DOHH2 (cell line): ENCODE measurements at regions not wholly inside any gene's neighbourhood (a gene's known extent, or its start where the extent isn't known, plus 50 kb on each side); places are given as distances from the start of the nearest gene placed in this dataset.

Experiments
- H3F3A ChIP-seq: fragments of 200-600 bp; sonication (generic), shearing (Covaris generic); 2 replicates; pipeline ENCODE4 v1.6.0; 2016; ENCODE audit warnings: antibody characterized with exemption, mild to moderate bottlenecking; ENCODE audit not compliant: control insufficient read depth, insufficient read depth
- H3K27ac ChIP-seq: fragments of 200-600 bp; sonication (generic); 2 replicates; pipeline ENCODE4 v1.5.1; 2014; ENCODE audit warnings: low read depth, mild to moderate bottlenecking, low read length, moderate library complexity
- H3K27me3 ChIP-seq: fragments of 200-600 bp; sonication (generic); 2 replicates; pipeline ENCODE4 v1.6.1; 2014; ENCODE audit warnings: mild to moderate bottlenecking, low read length, mixed read lengths; ENCODE audit not compliant: control insufficient read depth
- H3K36me3 ChIP-seq: fragments of 200-600 bp; sonication (generic); 2 replicates; pipeline ENCODE4 v1.6.1; 2014; ENCODE audit warnings: mild to moderate bottlenecking, low read length, moderate library complexity, mixed read lengths; ENCODE audit not compliant: control insufficient read depth
- H3K4me1 ChIP-seq: fragments of 200-600 bp; sonication (generic); 2 replicates; pipeline ENCODE4 v1.6.1; 2014; ENCODE audit warnings: mild to moderate bottlenecking, low read length, mixed read lengths; ENCODE audit not compliant: control insufficient read depth
- H3K4me2 ChIP-seq: fragments of 200-600 bp; sonication (generic); 2 replicates; pipeline ENCODE4 v1.6.0; 2014; ENCODE audit warnings: mild to moderate bottlenecking, low read length, moderate library complexity
- H3K4me3 ChIP-seq: fragments of 200-600 bp; sonication (generic); 2 replicates; pipeline ENCODE4 v1.5.1; 2014; ENCODE audit warnings: mild to moderate bottlenecking, low read length, mixed read lengths
- H3K79me2 ChIP-seq: fragments of 200-600 bp; sonication (generic); 2 replicates; pipeline ENCODE4 v1.6.1; 2014; ENCODE audit warnings: mild to moderate bottlenecking, low read length, mixed read lengths; ENCODE audit not compliant: control insufficient read depth
- H3K9me2 ChIP-seq: fragments of 200-600 bp; sonication (generic); replicated peaks from 2 replicates; pipeline ENCODE4 v1.6.1; 2014; ENCODE audit warnings: mild to moderate bottlenecking, low read length, mixed read lengths; ENCODE audit not compliant: control insufficient read depth
- H3K9me3 ChIP-seq: fragments of 200-600 bp; sonication (generic); 2 replicates; pipeline ENCODE4 v1.6.1; 2014; ENCODE audit warnings: antibody characterized with exemption, low read length, mixed read lengths; ENCODE audit not compliant: control insufficient read depth, insufficient read depth
- H4K20me1 ChIP-seq: fragments of 200-600 bp; sonication (generic); 2 replicates; pipeline ENCODE4 v1.6.0; 2014; ENCODE audit warnings: low read depth, mild to moderate bottlenecking, antibody characterized with exemption, low read length, moderate library complexity; ENCODE audit not compliant: control insufficient read depth, insufficient read depth
- EZH2phosphoT487 ChIP-seq: fragments of 200-600 bp; sonication (generic); IDR thresholded peaks from 2 replicates; pipeline ENCODE4 v1.6.1; 2017; ENCODE audit warnings: borderline replicate concordance, mild to moderate bottlenecking, antibody characterized with exemption, low read length, moderate library complexity, mixed read lengths
- TF ChIP-seq, protein P1 (sequence below): fragments of 200-600 bp; sonication (generic); IDR thresholded peaks from one replicate; pipeline ENCODE4 v1.5.1; 2014; ENCODE audit warnings: antibody characterized with exemption, mild to moderate bottlenecking, low read depth, low read length; ENCODE audit not compliant: poor library complexity, severe bottlenecking

DNA sequence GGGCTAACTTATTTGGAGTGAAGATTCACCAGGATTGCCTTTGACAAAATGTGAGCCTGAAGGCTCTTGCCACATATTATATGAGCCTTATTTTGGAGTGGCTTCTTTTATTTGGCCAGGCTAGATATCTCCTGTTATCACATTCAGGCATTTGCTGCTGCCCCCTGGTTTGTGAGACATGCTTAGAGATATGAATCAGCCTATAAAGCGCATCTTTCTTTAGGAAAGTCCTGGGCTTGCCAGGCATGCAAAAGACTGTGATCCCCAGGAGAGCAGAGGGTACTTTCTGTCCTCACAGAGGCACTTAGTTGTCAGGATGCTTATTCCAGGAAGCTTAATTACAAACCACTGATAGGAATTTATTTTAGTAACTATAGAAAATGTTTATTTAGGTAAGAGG, 333.3 kb downstream of the FAT3 start:
- H3K9me3 ChIP-seq: no peaks in the 10 kb centered on the region
- no peaks in the 10 kb centered on the region for H3K79me2 ChIP-seq
- H3K36me3 ChIP-seq: no peaks in the 10 kb centered on the region
- no peaks in the 10 kb centered on the region for H3K27me3 ChIP-seq
- no peaks in the 10 kb centered on the region for H3K4me1 ChIP-seq
- H4K20me1 ChIP-seq: no peaks in the 10 kb centered on the region
- no peaks in the 10 kb centered on the region for H3F3A ChIP-seq
- no peaks in the 10 kb centered on the region for H3K9me2 ChIP-seq
- H3K27ac ChIP-seq: no peak overlapping the region
- H3K4me3 ChIP-seq: no peak overlapping the region
- TF ChIP-seq EZH2phosphoT487: no peak
- TF ChIP-seq, protein P1, sequence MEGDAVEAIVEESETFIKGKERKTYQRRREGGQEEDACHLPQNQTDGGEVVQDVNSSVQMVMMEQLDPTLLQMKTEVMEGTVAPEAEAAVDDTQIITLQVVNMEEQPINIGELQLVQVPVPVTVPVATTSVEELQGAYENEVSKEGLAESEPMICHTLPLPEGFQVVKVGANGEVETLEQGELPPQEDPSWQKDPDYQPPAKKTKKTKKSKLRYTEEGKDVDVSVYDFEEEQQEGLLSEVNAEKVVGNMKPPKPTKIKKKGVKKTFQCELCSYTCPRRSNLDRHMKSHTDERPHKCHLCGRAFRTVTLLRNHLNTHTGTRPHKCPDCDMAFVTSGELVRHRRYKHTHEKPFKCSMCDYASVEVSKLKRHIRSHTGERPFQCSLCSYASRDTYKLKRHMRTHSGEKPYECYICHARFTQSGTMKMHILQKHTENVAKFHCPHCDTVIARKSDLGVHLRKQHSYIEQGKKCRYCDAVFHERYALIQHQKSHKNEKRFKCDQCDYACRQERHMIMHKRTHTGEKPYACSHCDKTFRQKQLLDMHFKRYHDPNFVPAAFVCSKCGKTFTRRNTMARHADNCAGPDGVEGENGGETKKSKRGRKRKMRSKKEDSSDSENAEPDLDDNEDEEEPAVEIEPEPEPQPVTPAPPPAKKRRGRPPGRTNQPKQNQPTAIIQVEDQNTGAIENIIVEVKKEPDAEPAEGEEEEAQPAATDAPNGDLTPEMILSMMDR: no peak
- no peak overlapping the region for H3K4me2 ChIP-seq

DNA sequence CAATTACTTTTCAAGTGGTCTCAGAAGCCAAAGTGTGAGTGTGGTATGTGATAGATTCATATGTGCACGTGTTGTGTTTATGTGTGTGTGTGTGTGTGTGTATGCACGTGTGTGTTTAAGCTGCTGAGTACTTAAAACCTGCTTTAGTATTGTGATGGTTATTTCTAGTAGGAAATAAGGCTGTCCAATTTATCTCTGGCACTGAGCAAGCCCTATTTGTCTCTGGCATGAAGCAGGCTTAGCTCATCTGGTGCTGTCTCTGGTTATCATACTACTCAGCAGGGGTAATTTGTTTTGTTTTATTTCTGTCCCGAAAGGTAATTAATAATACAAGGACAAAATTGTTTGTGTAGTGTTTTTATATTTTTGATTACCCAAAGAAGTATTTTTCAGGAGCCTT, 333.7 kb downstream of the FAT3 start:
- no peaks in the 10 kb centered on the region for H3F3A ChIP-seq
- no peaks in the 10 kb centered on the region for H3K36me3 ChIP-seq
- no peak overlapping the region for H3K27ac ChIP-seq
- no peak overlapping the region for H3K4me3 ChIP-seq
- H4K20me1 ChIP-seq: no peaks in the 10 kb centered on the region
- no peaks in the 10 kb centered on the region for H3K4me1 ChIP-seq
- no peaks in the 10 kb centered on the region for H3K9me2 ChIP-seq
- H3K27me3 ChIP-seq: no peaks in the 10 kb centered on the region
- no peak for TF ChIP-seq EZH2phosphoT487
- TF ChIP-seq, protein P1: no peak
- no peaks in the 10 kb centered on the region for H3K79me2 ChIP-seq
- no peak overlapping the region for H3K4me2 ChIP-seq
- H3K9me3 ChIP-seq: no peaks in the 10 kb centered on the region

DNA sequence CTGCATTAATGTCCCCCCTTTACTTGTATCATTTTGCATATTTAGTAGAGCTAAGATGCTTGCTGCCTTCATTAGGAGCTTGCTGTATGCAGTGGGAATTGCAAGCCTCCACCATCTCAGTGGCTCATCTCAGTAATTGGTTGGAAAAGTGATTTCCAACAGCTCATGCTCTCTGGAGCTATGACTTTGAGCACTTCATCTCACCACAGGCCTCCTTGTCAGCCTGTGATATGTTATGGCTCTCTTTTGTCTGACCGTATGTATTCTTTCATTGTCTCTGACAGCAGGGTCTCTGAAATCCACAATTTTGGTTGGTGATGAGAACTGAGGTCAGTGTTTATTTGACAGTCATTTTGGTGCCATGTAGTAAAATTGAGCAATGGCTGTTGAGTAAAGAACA, 345.1 kb downstream of the FAT3 start:
- Histone ChIP-seq H3K4me3 (no peak overlapping the region), H3K79me2 (no peaks in the 10 kb centered on the region), H4K20me1 (no peaks in the 10 kb centered on the region), H3K9me3 (no peaks in the 10 kb centered on the region), H3K4me2 (no peak overlapping the region), H3K27ac (no peak overlapping the region), H3K9me2 (no peaks in the 10 kb centered on the region), H3F3A (no peaks in the 10 kb centered on the region), H3K36me3 (no peaks in the 10 kb centered on the region), H3K4me1 (no peaks in the 10 kb centered on the region), H3K27me3 (no peaks in the 10 kb centered on the region)
- no peak for TF ChIP-seq EZH2phosphoT487
- TF ChIP-seq, protein P1: no peak

DNA sequence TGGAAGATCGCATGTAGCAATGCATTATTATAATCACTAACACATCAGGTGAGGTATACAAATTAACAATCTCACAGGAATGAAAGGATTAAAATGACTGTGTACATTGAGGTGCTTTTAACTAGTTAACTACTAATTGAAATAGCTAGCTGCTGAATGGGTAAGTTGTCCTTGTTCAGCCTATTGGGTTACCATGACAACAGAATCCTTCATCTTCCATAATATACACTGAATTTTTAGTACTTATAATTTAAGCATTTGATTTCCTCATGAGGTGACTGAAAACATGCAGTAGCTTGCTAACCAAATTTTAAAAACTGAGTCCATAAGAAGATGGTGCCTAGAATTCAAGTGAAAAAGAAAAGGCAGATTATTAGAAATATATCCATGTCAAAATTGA, 347.9 kb downstream of the FAT3 start:
- Histone ChIP-seq H3F3A (no peaks in the 10 kb centered on the region), H3K27me3 (no peaks in the 10 kb centered on the region), H3K4me3 (no peak overlapping the region), H3K4me2 (no peak overlapping the region), H3K27ac (no peak overlapping the region), H3K79me2 (no peaks in the 10 kb centered on the region), H3K36me3 (no peaks in the 10 kb centered on the region), H4K20me1 (no peaks in the 10 kb centered on the region), H3K9me2 (no peaks in the 10 kb centered on the region), H3K4me1 (no peaks in the 10 kb centered on the region), H3K9me3 (no peaks in the 10 kb centered on the region)
- TF ChIP-seq, protein P1: no peak
- TF ChIP-seq EZH2phosphoT487: no peak
